PC-3 (cell line): ENCODE measurements at regions not wholly inside any gene's neighbourhood (a gene's known extent, or its start where the extent isn't known, plus 50 kb on each side); places are given as distances from the start of the nearest gene placed in this dataset.

Experiments
- ATAC-seq: fragments of 200-7000 bp; cut with Tn5 transposase; 2 replicates; pipeline ENCODE4 v1.9.1; 2020; ENCODE audit warnings: mild to moderate bottlenecking, moderate library complexity
- BruUV-seq: library from RNA; stranded (reverse); fragments of 400-500 nt; replicated peaks from 2 replicates; lab custom pipeline; 2021; lab: Mats Ljungman, UMichigan
- CTCF ChIA-PET: fragments of 300-600 bp; sonication (Branson Sonifier 250); formaldehyde crosslinking; loops from one replicate; lab custom pipeline; 2022; ENCODE audit warnings: antibody characterized with exemption; lab: Charles Lee
- POLR2A ChIA-PET: fragments of 300-600 bp; sonication (Branson Sonifier 250); formaldehyde crosslinking; loops from one replicate; lab custom pipeline; 2022; ENCODE audit warnings: antibody characterized with exemption; ENCODE audit not compliant: unreplicated experiment; lab: Charles Lee
- DNase-seq: peaks from one replicate; pipeline ENCODE4 v3.0.0-alpha.2; 2015
- H2AFZ ChIP-seq: fragments of 300-600 bp; sonication (generic); 2 replicates; pipeline ENCODE4 v1.6.0; 2016; ENCODE audit warnings: antibody characterized with exemption, low read length
- H3F3A ChIP-seq: fragments of 300-600 bp; sonication (generic); one replicate; pipeline ENCODE4 v1.6.0; 2017; ENCODE audit warnings: antibody characterized with exemption, low read length, control low read depth, mild to moderate bottlenecking; ENCODE audit not compliant: unreplicated experiment
- H3K27ac ChIP-seq: fragments of 300-600 bp; sonication (generic); 2 replicates; pipeline ENCODE4 v1.5.1; 2016; ENCODE audit warnings: mild to moderate bottlenecking, low read length
- H3K27me3 ChIP-seq: fragments of 300-600 bp; sonication (generic); 2 replicates; pipeline ENCODE4 v1.6.1; 2016; ENCODE audit warnings: low read length, mixed read lengths
- H3K36me3 ChIP-seq: fragments of 300-600 bp; sonication (generic); 2 replicates; pipeline ENCODE4 v1.6.1; 2016; ENCODE audit warnings: low read depth, mixed run types, low read length, mixed read lengths
- H3K4me1 ChIP-seq: fragments of 300-600 bp; sonication (generic); 2 replicates; pipeline ENCODE4 v1.5.1; 2016; ENCODE audit warnings: low read length; ENCODE audit not compliant: insufficient read depth
- H3K4me2 ChIP-seq: fragments of 300-600 bp; sonication (generic); 2 replicates; pipeline ENCODE4 v1.6.0; 2016; ENCODE audit warnings: low read length
- H3K4me3 ChIP-seq: fragments of 300-600 bp; sonication (generic); 2 replicates; pipeline ENCODE4 v1.5.1; 2016; ENCODE audit warnings: mild to moderate bottlenecking, low read length, mixed read lengths
- H3K79me2 ChIP-seq: fragments of 300-600 bp; sonication (generic); 2 replicates; pipeline ENCODE4 v1.6.1; 2017; ENCODE audit warnings: low read length, mixed read lengths
- H3K9ac ChIP-seq: fragments of 300-600 bp; sonication (generic); 2 replicates; pipeline ENCODE4 v1.6.0; 2016; ENCODE audit warnings: mild to moderate bottlenecking, low read length
- H3K9me2 ChIP-seq: fragments of 300-600 bp; sonication (generic); replicated peaks from 2 replicates; pipeline ENCODE4 v1.6.1; 2016; ENCODE audit warnings: mixed run types, low read length, mixed read lengths
- H3K9me3 ChIP-seq: fragments of 300-600 bp; sonication (generic); 2 replicates; pipeline ENCODE4 v1.6.1; 2016; ENCODE audit warnings: low read length, mixed read lengths
- H4K20me1 ChIP-seq: fragments of 300-600 bp; sonication (generic); 2 replicates; pipeline ENCODE4 v1.6.1; 2016; ENCODE audit warnings: low read length, mixed read lengths
- EZH2 ChIP-seq: fragments of 300-600 bp; sonication (generic); IDR thresholded peaks from one replicate; pipeline ENCODE4 v1.6.1; 2017; ENCODE audit warnings: antibody characterized with exemption, mild to moderate bottlenecking, low read length; ENCODE audit not compliant: unreplicated experiment
- EZH2phosphoT487 ChIP-seq: fragments of 300-600 bp; sonication (generic); IDR thresholded peaks from 2 replicates; pipeline ENCODE4 v1.6.1; 2018; ENCODE audit warnings: mild to moderate bottlenecking, antibody characterized with exemption, low read length, borderline replicate concordance
- intact Hi-C: fragments of 100-400 bp; cut with micrococcal nuclease; formaldehyde crosslinking; loops from 2 replicates; pipeline ENCODE4 v1.9.0; 2023
- TF ChIP-seq, protein P1 (sequence below): fragments of 300-600 bp; sonication (generic); conservative IDR thresholded peaks from 2 replicates; pipeline ENCODE4 v1.5.1; 2017; ENCODE audit warnings: antibody characterized with exemption, low read depth, mild to moderate bottlenecking, low read length

DNA sequence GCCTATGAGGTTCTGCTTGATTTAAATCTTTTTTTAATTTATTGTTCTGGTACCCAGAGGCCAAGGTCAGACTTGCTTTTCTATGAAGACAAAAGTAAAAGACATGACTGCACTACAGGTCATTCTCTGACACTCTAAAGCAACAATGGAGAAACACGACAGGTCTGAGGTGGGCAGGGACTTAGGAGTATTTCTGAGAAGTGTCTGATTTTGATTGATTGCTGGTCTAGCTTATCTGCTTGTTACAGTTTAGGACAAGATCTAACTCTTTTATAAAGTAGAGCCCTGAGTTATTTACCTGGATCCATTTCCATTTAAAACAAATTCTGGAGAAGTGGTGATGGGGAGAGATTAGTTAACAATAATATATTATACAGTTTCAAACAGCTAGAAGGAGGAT is 115.2 kb upstream of the STT3B start:
- H3K4me3 ChIP-seq: no peak overlapping the region
- ChIA-PET POLR2A (no interaction called here), CTCF (no interaction called here)
- TF ChIP-seq, protein P1, sequence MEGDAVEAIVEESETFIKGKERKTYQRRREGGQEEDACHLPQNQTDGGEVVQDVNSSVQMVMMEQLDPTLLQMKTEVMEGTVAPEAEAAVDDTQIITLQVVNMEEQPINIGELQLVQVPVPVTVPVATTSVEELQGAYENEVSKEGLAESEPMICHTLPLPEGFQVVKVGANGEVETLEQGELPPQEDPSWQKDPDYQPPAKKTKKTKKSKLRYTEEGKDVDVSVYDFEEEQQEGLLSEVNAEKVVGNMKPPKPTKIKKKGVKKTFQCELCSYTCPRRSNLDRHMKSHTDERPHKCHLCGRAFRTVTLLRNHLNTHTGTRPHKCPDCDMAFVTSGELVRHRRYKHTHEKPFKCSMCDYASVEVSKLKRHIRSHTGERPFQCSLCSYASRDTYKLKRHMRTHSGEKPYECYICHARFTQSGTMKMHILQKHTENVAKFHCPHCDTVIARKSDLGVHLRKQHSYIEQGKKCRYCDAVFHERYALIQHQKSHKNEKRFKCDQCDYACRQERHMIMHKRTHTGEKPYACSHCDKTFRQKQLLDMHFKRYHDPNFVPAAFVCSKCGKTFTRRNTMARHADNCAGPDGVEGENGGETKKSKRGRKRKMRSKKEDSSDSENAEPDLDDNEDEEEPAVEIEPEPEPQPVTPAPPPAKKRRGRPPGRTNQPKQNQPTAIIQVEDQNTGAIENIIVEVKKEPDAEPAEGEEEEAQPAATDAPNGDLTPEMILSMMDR: no peak
- TF ChIP-seq EZH2 (no peak), EZH2phosphoT487 (no peak)
- H3K36me3 ChIP-seq: no peaks in the 10 kb centered on the region
- no peak overlapping the region for H3K9ac ChIP-seq
- BruUV-seq: no TSS peak
- no peaks in the 10 kb centered on the region for H4K20me1 ChIP-seq
- H3K9me3 ChIP-seq: no peaks in the 10 kb centered on the region
- no peak overlapping the region for H2AFZ ChIP-seq
- H3K27ac ChIP-seq: no peak overlapping the region
- ATAC-seq (no peak), DNase-seq (no peak)
- no peaks in the 10 kb centered on the region for H3K27me3 ChIP-seq
- H3K79me2 ChIP-seq: no peaks in the 10 kb centered on the region
- H3K9me2 ChIP-seq: no peaks in the 10 kb centered on the region
- H3K4me1 ChIP-seq: peaks cover 12% of the 10 kb centered on the region
- intact Hi-C loops: no loop called here
- H3F3A ChIP-seq: no peaks in the 10 kb centered on the region
- no peak overlapping the region for H3K4me2 ChIP-seq

- H3K4me1 ChIP-seq: no peaks in the 10 kb centered on the region
- no peaks in the 10 kb centered on the region for H4K20me1 ChIP-seq
- no TSS peak for BruUV-seq
- no peak overlapping the region for H3K27ac ChIP-seq
- H2AFZ ChIP-seq: no peak overlapping the region
- no peaks in the 10 kb centered on the region for H3K9me2 ChIP-seq
- no peaks in the 10 kb centered on the region for H3F3A ChIP-seq
- no peak overlapping the region for H3K4me2 ChIP-seq
- no peaks in the 10 kb centered on the region for H3K79me2 ChIP-seq
- no peaks in the 10 kb centered on the region for H3K9me3 ChIP-seq
- POLR2A ChIA-PET: no interaction called here
- H3K36me3 ChIP-seq: no peaks in the 10 kb centered on the region
- H3K27me3 ChIP-seq: no peaks in the 10 kb centered on the region
- ATAC-seq (no peak), DNase-seq (no peak)
- intact Hi-C loops: no loop called here
- H3K9ac ChIP-seq: no peak overlapping the region
- no peak overlapping the region for H3K4me3 ChIP-seq
- CTCF ChIA-PET: no interaction called here
- TF ChIP-seq EZH2 (no peak), EZH2phosphoT487 (no peak)
- TF ChIP-seq, protein P1: no peak
These were observed 112.4 kb upstream of the STT3B start for GRCh38 chr3:31420311-31420710.

GRCh38 chr3:31421314-31422048 is 111.2 kb upstream of the STT3B start:
- no peak overlapping the region for H3K27ac ChIP-seq
- no peaks in the 10 kb centered on the region for H3K9me2 ChIP-seq
- no peaks in the 10 kb centered on the region for H3K79me2 ChIP-seq
- H2AFZ ChIP-seq: no peak overlapping the region
- no peaks in the 10 kb centered on the region for H3K27me3 ChIP-seq
- CTCF ChIA-PET: no interaction called here
- no peak overlapping the region for H3K4me2 ChIP-seq
- no TSS peak for BruUV-seq
- H3K4me3 ChIP-seq: no peak overlapping the region
- POLR2A ChIA-PET: no interaction called here
- intact Hi-C loops: no loop called here
- TF ChIP-seq, protein P1: no peak
- TF ChIP-seq EZH2phosphoT487: no peak
- no peak for TF ChIP-seq EZH2
- H3K36me3 ChIP-seq: no peaks in the 10 kb centered on the region
- no peaks in the 10 kb centered on the region for H3K9me3 ChIP-seq
- H3K9ac ChIP-seq: no peak overlapping the region
- no peaks in the 10 kb centered on the region for H3K4me1 ChIP-seq
- no peaks in the 10 kb centered on the region for H3F3A ChIP-seq
- ATAC-seq (no peak), DNase-seq (no peak)
- H4K20me1 ChIP-seq: no peaks in the 10 kb centered on the region
